HUES48 (cell line): ENCODE measurements at regions not wholly inside any gene's neighbourhood (a gene's known extent, or its start where the extent isn't known, plus 50 kb on each side); places are given as distances from the start of the nearest gene placed in this dataset.

Experiments
- H3K27ac ChIP-seq: one replicate; pipeline ENCODE4 v1.7.0; 2013; ENCODE audit warnings: low read depth, low read length, inconsistent platforms
- H3K27me3 ChIP-seq: 2 replicates; pipeline ENCODE4 v1.6.1; 2013; ENCODE audit warnings: mild to moderate bottlenecking, low read length; ENCODE audit not compliant: control insufficient read depth, insufficient read depth
- H3K36me3 ChIP-seq: 2 replicates; pipeline ENCODE4 v1.6.1; 2013; ENCODE audit warnings: low read length; ENCODE audit not compliant: control insufficient read depth, insufficient read depth
- H3K4me1 ChIP-seq: 2 replicates; pipeline ENCODE4 v1.6.1; 2013; ENCODE audit warnings: mild to moderate bottlenecking, low read length; ENCODE audit not compliant: control insufficient read depth, insufficient read depth
- H3K4me3 ChIP-seq: 2 replicates; pipeline ENCODE4 v1.5.1; 2013; ENCODE audit warnings: mild to moderate bottlenecking, low read depth, low read length
- H3K9ac ChIP-seq: 2 replicates; pipeline ENCODE4 v1.6.1; 2013; ENCODE audit warnings: mild to moderate bottlenecking, low read depth, low read length, moderate library complexity
- H3K9me3 ChIP-seq: 2 replicates; pipeline ENCODE4 v1.6.1; 2013; ENCODE audit warnings: low read length; ENCODE audit not compliant: control insufficient read depth, insufficient read depth

GRCh38 chr5:153079396-153079795 is 411.1 kb upstream of the GRIA1 start:
- H3K36me3 ChIP-seq, result no peaks in the 10 kb centered on the region
- H3K9me3 ChIP-seq, result no peaks in the 10 kb centered on the region
- no peaks in the 10 kb centered on the region for H3K4me1 ChIP-seq
- no peak overlapping the region for H3K9ac ChIP-seq
- no peaks in the 10 kb centered on the region for H3K27me3 ChIP-seq
- no peak overlapping the region for H3K4me3 ChIP-seq
- H3K27ac ChIP-seq, result no peak overlapping the region

GRCh38 chr5:153080940-153081339 is 409.5 kb upstream of the GRIA1 start:
- H3K36me3 ChIP-seq, result no peaks in the 10 kb centered on the region
- no peaks in the 10 kb centered on the region for H3K4me1 ChIP-seq
- H3K9ac ChIP-seq, result no peak overlapping the region
- H3K27me3 ChIP-seq, result no peaks in the 10 kb centered on the region
- no peak overlapping the region for H3K27ac ChIP-seq
- no peak overlapping the region for H3K4me3 ChIP-seq
- no peaks in the 10 kb centered on the region for H3K9me3 ChIP-seq

- Histone ChIP-seq H3K4me3 (no peak overlapping the region), H3K36me3 (no peaks in the 10 kb centered on the region), H3K27ac (no peak overlapping the region), H3K9ac (no peak overlapping the region), H3K4me1 (no peaks in the 10 kb centered on the region), H3K9me3 (no peaks in the 10 kb centered on the region), H3K27me3 (no peaks in the 10 kb centered on the region)
Measured at GRCh38 chr5:153081385-153081784, 409.1 kb upstream of the GRIA1 start.

- no peak overlapping the region for H3K4me3 ChIP-seq
- no peaks in the 10 kb centered on the region for H3K4me1 ChIP-seq
- H3K27me3 ChIP-seq, result no peaks in the 10 kb centered on the region
- no peaks in the 10 kb centered on the region for H3K9me3 ChIP-seq
- H3K9ac ChIP-seq, result no peak overlapping the region
- no peak overlapping the region for H3K27ac ChIP-seq
- H3K36me3 ChIP-seq, result no peaks in the 10 kb centered on the region
Measured at GRCh38 chr5:153084511-153084910, 406.0 kb upstream of the GRIA1 start.

GRCh38 chr5:153086486-153086885 is 404.0 kb upstream of the GRIA1 start:
- Histone ChIP-seq H3K36me3 (no peaks in the 10 kb centered on the region), H3K9me3 (no peaks in the 10 kb centered on the region), H3K27me3 (no peaks in the 10 kb centered on the region), H3K27ac (no peak overlapping the region), H3K4me1 (no peaks in the 10 kb centered on the region), H3K9ac (no peak overlapping the region), H3K4me3 (no peak overlapping the region)

GRCh38 chr5:153088538-153088937 is 401.9 kb upstream of the GRIA1 start:
- Histone ChIP-seq H3K9me3 (no peaks in the 10 kb centered on the region), H3K27ac (no peak overlapping the region), H3K27me3 (no peaks in the 10 kb centered on the region), H3K4me1 (no peaks in the 10 kb centered on the region), H3K4me3 (no peak overlapping the region), H3K9ac (no peak overlapping the region), H3K36me3 (no peaks in the 10 kb centered on the region)

- Histone ChIP-seq H3K36me3 (no peaks in the 10 kb centered on the region), H3K4me1 (no peaks in the 10 kb centered on the region), H3K27me3 (no peaks in the 10 kb centered on the region), H3K4me3 (no peak overlapping the region), H3K9ac (no peak overlapping the region), H3K27ac (no peak overlapping the region), H3K9me3 (no peaks in the 10 kb centered on the region)
Measured at GRCh38 chr5:153094333-153094732, 396.1 kb upstream of the GRIA1 start.

- H3K27ac ChIP-seq, result no peak overlapping the region
- H3K9me3 ChIP-seq, result no peaks in the 10 kb centered on the region
- no peaks in the 10 kb centered on the region for H3K36me3 ChIP-seq
- no peak overlapping the region for H3K9ac ChIP-seq
- no peaks in the 10 kb centered on the region for H3K4me1 ChIP-seq
- H3K27me3 ChIP-seq, result no peaks in the 10 kb centered on the region
- H3K4me3 ChIP-seq, result no peak overlapping the region
Measured at GRCh38 chr5:153096381-153096780, 394.1 kb upstream of the GRIA1 start.

GRCh38 chr5:153099328-153099727 is 391.1 kb upstream of the GRIA1 start:
- Histone ChIP-seq H3K36me3 (no peaks in the 10 kb centered on the region), H3K9ac (no peak overlapping the region), H3K9me3 (no peaks in the 10 kb centered on the region), H3K27me3 (no peaks in the 10 kb centered on the region), H3K27ac (no peak overlapping the region), H3K4me1 (no peaks in the 10 kb centered on the region), H3K4me3 (no peak overlapping the region)

GRCh38 chr5:153101235-153102180 is 389.0 kb upstream of the GRIA1 start:
- Histone ChIP-seq H3K4me3 (no peak overlapping the region), H3K9me3 (no peaks in the 10 kb centered on the region), H3K9ac (no peak overlapping the region), H3K27me3 (no peaks in the 10 kb centered on the region), H3K4me1 (no peaks in the 10 kb centered on the region), H3K27ac (no peak overlapping the region), H3K36me3 (no peaks in the 10 kb centered on the region)

GRCh38 chr5:153116916-153117315 is 373.6 kb upstream of the GRIA1 start:
- H3K27ac ChIP-seq, result no peak overlapping the region
- no peak overlapping the region for H3K4me3 ChIP-seq
- H3K9me3 ChIP-seq, result no peaks in the 10 kb centered on the region
- no peaks in the 10 kb centered on the region for H3K36me3 ChIP-seq
- H3K4me1 ChIP-seq, result peaks cover under 1% of the 10 kb centered on the region
- no peak overlapping the region for H3K9ac ChIP-seq
- no peaks in the 10 kb centered on the region for H3K27me3 ChIP-seq
